Omental fat pad (tissue), 3 donors: ENCODE measurements at regions not wholly inside any gene's neighbourhood (a gene's known extent, or its start where the extent isn't known, plus 50 kb on each side); places are given as distances from the start of the nearest gene placed in this dataset.

Source experiments
- ATAC-seq: fragments of 150-250 bp; one replicate; pipeline ENCODE4 v1.9.1; 2016; ENCODE audit warnings: mild to moderate bottlenecking, moderate library complexity; ENCODE audit not compliant: low FRiP score
- DNase-seq: peaks from one replicate; pipeline ENCODE4 v3.0.0-alpha.2; 2019; ENCODE audit warnings: low spot score
- TF ChIP-seq, protein P1 (sequence below), 3 donors: fragments of 450-650 bp; IDR thresholded peaks; one replicate each; pipeline ENCODE4 v1.5.1; 2016 to 2017; ENCODE audit warnings: antibody characterized with exemption in 3 of 3, mild to moderate bottlenecking in 3 of 3, moderate library complexity in 2 of 3

DNA sequence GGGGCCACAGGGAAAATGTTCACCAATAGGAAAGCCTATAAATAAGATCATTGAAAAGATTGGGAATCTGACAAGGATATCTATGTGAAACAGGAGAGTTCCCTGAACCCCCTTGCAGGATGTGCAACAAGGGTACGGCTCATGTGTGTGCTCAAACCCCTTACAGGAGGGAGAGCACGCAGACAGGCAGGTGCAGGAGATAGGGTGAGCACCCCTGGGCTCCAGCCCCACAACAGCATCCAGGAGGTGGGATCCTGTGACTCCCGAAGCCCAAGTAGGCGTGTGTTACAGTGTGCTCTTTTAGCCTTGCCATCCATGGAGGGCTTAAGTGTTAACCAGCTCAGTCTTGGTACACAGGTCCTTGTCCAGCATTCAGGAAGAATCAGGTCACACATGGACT lies 204.2 kb downstream of the BMP7 start:
- ATAC-seq (no peak), DNase-seq (no peak)
- TF ChIP-seq, protein P1, sequence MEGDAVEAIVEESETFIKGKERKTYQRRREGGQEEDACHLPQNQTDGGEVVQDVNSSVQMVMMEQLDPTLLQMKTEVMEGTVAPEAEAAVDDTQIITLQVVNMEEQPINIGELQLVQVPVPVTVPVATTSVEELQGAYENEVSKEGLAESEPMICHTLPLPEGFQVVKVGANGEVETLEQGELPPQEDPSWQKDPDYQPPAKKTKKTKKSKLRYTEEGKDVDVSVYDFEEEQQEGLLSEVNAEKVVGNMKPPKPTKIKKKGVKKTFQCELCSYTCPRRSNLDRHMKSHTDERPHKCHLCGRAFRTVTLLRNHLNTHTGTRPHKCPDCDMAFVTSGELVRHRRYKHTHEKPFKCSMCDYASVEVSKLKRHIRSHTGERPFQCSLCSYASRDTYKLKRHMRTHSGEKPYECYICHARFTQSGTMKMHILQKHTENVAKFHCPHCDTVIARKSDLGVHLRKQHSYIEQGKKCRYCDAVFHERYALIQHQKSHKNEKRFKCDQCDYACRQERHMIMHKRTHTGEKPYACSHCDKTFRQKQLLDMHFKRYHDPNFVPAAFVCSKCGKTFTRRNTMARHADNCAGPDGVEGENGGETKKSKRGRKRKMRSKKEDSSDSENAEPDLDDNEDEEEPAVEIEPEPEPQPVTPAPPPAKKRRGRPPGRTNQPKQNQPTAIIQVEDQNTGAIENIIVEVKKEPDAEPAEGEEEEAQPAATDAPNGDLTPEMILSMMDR (IDR thresholded peaks at IDR 0.05), result no peak

DNA sequence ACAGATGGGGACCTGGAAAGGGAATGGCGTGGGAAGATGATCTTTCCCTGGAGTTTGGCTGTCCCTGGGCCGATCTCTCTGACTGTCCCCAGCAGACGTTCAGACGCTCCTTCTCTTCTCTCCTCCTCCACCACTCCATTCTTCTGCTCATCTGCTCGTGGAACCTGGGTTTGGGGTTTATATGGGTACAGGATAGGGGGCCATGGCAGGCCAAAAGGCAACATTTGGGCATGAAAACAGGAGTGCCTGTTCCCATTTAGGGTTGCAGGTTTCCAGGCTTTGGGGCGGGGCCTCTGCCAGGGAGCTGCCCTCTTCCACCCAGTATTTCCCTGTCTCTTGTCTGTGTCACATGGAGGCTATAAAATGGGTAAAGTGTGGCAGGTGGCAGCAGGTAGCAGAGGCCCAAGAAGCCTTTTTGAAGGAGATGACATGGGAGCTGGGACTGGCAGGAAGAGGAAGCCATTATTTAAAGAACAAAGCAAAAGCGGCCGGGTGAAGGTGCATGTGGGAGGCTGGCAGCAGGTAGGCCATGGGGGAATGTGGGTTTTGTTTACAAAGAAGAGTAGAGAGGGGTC lies 203.7 kb downstream of the BMP7 start:
- DNase-seq, result no peak
- ATAC-seq, result no peak
- TF ChIP-seq, protein P1 (IDR thresholded peaks at IDR 0.05), result no peak

DNA sequence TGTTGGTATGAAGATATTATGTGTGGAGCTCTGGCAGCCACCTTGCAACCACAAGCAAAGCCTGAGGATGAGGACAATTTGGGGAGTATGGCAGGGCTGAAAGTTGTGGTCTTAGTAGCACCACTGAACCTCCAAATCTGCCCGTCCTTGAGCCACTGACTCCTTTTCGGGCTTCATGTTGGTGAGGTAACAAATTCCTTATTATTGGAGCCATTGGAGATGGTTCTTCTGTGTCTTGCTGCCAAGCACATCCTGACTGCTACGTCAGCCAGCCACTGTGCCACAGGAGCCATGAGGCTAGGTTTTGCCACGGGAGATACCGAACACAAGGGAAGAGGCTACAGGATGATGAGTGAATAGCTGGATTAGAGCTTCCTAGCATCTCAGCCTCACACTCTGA lies 201.6 kb downstream of the BMP7 start:
- ATAC-seq, result no peak
- TF ChIP-seq, protein P1 (IDR thresholded peaks at IDR 0.05), result no peak

DNA sequence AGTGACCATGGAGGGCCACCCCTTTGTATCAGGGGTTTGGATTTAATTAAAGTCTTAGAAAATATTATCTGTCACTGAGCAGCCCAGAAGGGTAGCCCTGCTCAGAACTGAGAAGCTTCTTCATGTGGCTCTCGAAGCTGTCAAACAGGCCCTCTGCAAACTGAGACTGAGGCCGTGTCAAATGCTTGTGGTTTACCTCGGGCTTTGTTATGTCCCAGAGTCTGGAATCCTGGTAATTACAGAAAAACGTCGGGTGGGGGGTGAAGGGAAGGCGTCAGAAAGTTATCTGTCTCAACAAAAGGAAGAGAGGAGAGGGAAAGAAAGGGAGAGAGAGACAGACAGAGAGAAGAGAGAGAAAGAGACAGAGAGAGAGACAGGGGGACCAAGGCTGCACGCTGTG lies 200.8 kb downstream of the BMP7 start:
- no peak for ATAC-seq
- DNase-seq, result no peak
- TF ChIP-seq, protein P1 (IDR thresholded peaks at IDR 0.05), result no peak

More for the DNA sequence above, 201.6 kb downstream of the BMP7 start:
- DNase-seq, result no peak

DNA sequence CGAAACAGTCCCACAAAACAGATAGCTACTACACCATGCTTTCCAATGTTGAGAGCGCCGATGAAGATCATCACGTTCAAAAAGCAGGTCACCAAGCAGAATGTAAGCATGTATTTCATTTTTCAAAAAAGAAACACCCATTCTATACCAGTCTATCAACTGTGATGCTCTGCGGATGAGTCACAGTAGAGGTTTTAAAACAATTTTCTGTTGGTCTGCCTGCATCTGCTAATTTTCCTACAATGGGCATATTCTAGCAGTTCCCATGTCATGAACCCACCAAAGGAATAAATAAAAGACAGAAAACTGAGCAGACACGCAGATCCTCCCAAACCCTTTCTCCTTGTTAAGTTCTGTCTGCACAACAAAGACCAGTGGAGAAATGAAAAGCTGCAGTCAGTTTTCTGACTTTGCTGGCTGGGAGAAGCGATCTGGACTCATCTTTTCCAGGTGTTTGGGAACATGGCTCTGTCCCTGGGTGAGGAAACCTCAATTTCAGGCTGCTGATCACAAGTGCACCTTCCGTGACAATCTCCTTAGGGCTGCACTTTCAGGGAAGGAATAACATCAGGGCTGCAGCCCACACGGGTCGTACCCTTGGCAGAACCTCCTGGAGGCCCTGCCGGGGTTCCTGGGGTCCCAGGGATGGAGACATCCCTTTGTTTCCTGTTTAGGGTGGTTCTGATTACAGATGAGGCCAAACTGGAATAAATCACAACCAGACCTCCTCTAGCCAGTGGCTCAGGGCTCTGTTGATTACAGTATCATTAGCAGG lies 200.1 kb downstream of the BMP7 start:
- TF ChIP-seq, protein P1 (IDR thresholded peaks at IDR 0.05), result no peak
- ATAC-seq (no peak), DNase-seq (no peak)

DNA sequence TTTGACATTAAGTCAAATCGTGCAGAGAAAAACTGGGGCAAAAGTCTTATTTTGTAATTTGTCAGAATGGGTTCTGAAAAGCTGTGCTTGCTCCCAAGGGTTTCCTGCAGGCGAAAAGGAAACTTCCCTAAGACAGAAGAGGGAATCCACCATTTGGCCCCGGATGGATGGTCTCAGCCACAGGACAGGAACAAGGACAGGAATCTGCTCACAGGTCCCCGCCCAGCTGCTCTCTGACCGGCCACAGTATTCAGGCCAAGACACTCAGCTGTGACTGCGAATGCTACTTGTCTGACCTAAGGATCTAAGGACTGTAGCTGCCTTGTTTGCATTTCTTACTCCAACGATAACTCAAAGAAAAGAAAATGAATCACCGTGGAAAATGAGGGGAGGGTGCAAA lies 197.0 kb downstream of the BMP7 start:
- TF ChIP-seq, protein P1 (IDR thresholded peaks at IDR 0.05), result no peak
- no peak for ATAC-seq
- no peak for DNase-seq

DNA sequence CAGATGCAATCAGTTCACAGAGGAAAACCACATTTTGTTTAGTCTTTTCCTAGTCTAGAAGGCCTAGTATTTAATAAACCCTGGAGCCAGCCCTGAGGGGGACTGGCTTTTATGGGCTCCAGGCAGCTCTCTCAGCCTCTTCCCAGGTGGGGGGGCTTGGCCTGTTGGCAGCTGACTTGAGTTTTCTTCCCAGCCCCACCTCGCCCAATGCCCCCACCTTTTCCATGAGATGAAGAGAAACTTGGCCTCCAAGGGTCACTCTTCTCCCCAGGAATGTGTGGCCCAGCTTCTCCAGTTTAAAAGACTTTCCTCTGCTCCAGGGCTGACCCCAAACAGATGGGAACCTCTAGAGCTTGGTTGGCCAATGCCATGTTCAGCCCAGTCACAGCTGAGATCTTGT lies 196.1 kb downstream of the BMP7 start:
- TF ChIP-seq, protein P1 (IDR thresholded peaks at IDR 0.05), result no peak
- DNase-seq, result peak; percentile 4

More for the DNA sequence above, 196.1 kb downstream of the BMP7 start:
- ATAC-seq, result no peak
